HepG2 (cell line): ENCODE measurements at regions not wholly inside any gene's neighbourhood (a gene's known extent, or its start where the extent isn't known, plus 50 kb on each side); places are given as distances from the start of the nearest gene placed in this dataset.

Experiments used
- ATAC-seq: fragments of 200-7000 bp; cut with Tn5 transposase; 3 replicates; pipeline ENCODE4 v1.9.1; 2020; ENCODE audit warnings: mild to moderate bottlenecking, moderate library complexity
- BruUV-seq: library from RNA; stranded (reverse); fragments of 400-500 nt; replicated peaks from 2 replicates; lab custom pipeline; 2021; lab: Mats Ljungman, UMichigan
- CTCF ChIA-PET: fragments of 300-600 bp; formaldehyde crosslinking; extraction: SDS; loops from one replicate; lab custom pipeline; 2021; ENCODE audit warnings: low total read pairs, inconsistent platforms, low intra/inter-chr PET ratio; lab: Yijun Ruan, JAX
- POLR2A ChIA-PET: fragments of 350-600 bp; sonication (Branson Sonifier 250); formaldehyde crosslinking; loops from one replicate; lab custom pipeline; 2020; ENCODE audit warnings: antibody characterized with exemption, inconsistent platforms; lab: Yijun Ruan, JAX
- DNase-seq: peaks from one replicate; pipeline ENCODE4 v3.0.0-alpha.2; 2015; ENCODE audit warnings: low spot score
- FAIRE-seq: peaks from 3 replicates; lab custom pipeline; 2011; peaks lifted over from hg19 to GRCh38; lab: Jason Lieb, UNC
- H2AFZ ChIP-seq: one replicate; pipeline ENCODE4 v1.6.1; 2011; ENCODE audit warnings: low read length, inconsistent platforms
- H3K27ac ChIP-seq: fragments of 300-600 bp; 3 replicates; pipeline ENCODE4 v1.8.0; 2011; ENCODE audit warnings: mixed run types, mild to moderate bottlenecking, mixed read lengths, low read length, inconsistent platforms; ENCODE audit not compliant: insufficient read depth; ENCODE audit errors: extremely low read length
- H3K27me3 ChIP-seq, 2 experiments: fragments of 200-600 bp in 1 of 2; 2 replicates in 1 of 2; 3 replicates in 1 of 2; pipeline versions ENCODE4 v1.6.0 to v1.8.0; 2011; ENCODE audit warnings: low read length in 2 of 2, mild to moderate bottlenecking in 2 of 2, moderate library complexity in 2 of 2, inconsistent platforms in 1 of 2; ENCODE audit not compliant: insufficient read depth in 2 of 2, control insufficient read depth in 1 of 2
- H3K36me3 ChIP-seq, 2 experiments: fragments of 200-600 bp in 1 of 2; replicated peaks in 1 of 2; 2 replicates in 1 of 2; 3 replicates in 1 of 2; pipeline versions ENCODE4 v1.5.1 to v1.8.0; 2011; ENCODE audit warnings: low read length in 2 of 2, inconsistent platforms in 1 of 2; ENCODE audit not compliant: insufficient read depth in 2 of 2, control insufficient read depth in 1 of 2
- H3K4me1 ChIP-seq: 2 replicates; pipeline ENCODE4 v1.5.1; 2012; ENCODE audit warnings: low read length, inconsistent platforms; ENCODE audit not compliant: insufficient read depth
- H3K4me2 ChIP-seq: 2 replicates; pipeline ENCODE4 v1.6.0; 2011; ENCODE audit warnings: low read depth, low read length, inconsistent platforms
- H3K4me3 ChIP-seq, 3 experiments: fragments of 200-600 bp in 1 of 3; sonication (generic), shearing (Covaris generic) in 1 of 3; replicated peaks in 1 of 3; 2 replicates each; pipeline ENCODE4 v1.5.1; 2011 to 2016; ENCODE audit warnings: low read length in 3 of 3, inconsistent platforms in 2 of 3, low read depth in 2 of 3, mild to moderate bottlenecking in 2 of 3, control low read depth in 1 of 3, mixed read lengths in 1 of 3; ENCODE audit not compliant: insufficient read depth in 1 of 3
- H3K79me2 ChIP-seq: one replicate; pipeline ENCODE4 v1.6.1; 2011; ENCODE audit warnings: low read length, inconsistent platforms; ENCODE audit not compliant: insufficient read depth
- H3K9ac ChIP-seq: 2 replicates; pipeline ENCODE4 v1.6.0; 2011; ENCODE audit warnings: mild to moderate bottlenecking, low read depth, low read length, inconsistent platforms; ENCODE audit not compliant: insufficient read depth
- H3K9me3 ChIP-seq: 2 replicates; pipeline ENCODE4 v1.5.1; 2012; ENCODE audit warnings: mild to moderate bottlenecking, low read length
- H4K20me1 ChIP-seq: 2 replicates; pipeline ENCODE4 v1.6.0; 2011; ENCODE audit warnings: inconsistent platforms, mild to moderate bottlenecking, low read length, moderate library complexity; ENCODE audit not compliant: insufficient read depth
- CCAR2 ChIP-seq: fragments of 200-400 bp; formaldehyde crosslinking; optimal IDR thresholded peaks from 2 replicates; pipeline ENCODE3; 2018; ENCODE audit warnings: low read depth, mild to moderate bottlenecking, low read length, moderate library complexity
- NCOA2 ChIP-seq: sonication (generic); formaldehyde crosslinking; IDR thresholded peaks from 2 replicates; pipeline ENCODE4 v1.8.0; 2022; ENCODE audit warnings: inconsistent platforms
- NCOA5 ChIP-seq: sonication (generic); formaldehyde crosslinking; IDR thresholded peaks from 2 replicates; pipeline ENCODE4 v1.4.0; 2020; ENCODE audit warnings: missing genetic modification reagents
- ONECUT2 ChIP-seq: sonication (generic); formaldehyde crosslinking; IDR thresholded peaks from 2 replicates; pipeline ENCODE4 v1.4.0; 2020; ENCODE audit warnings: missing genetic modification reagents
- ZFP37 ChIP-seq: sonication (generic); formaldehyde crosslinking; IDR thresholded peaks from 2 replicates; pipeline ENCODE4 v1.4.0; 2020; ENCODE audit warnings: missing genetic modification reagents, borderline replicate concordance
- WGBS: methylation state at CpG from one replicate; pipeline ENCODE4 v1.1.6; 2017; ENCODE audit warnings: low lambda C conversion rate; 5-methylcytosine and 5-hydroxymethylcytosine counted together
- in situ Hi-C: cut with HindIII; loops from 2 replicates; pipeline ENCODE4 v1.10.0; 2017; ENCODE audit warnings: low pct_unique_long_range_greater_than_20kb; ENCODE audit not compliant: extremely low pct_ligation_motif_present
- intact Hi-C: fragments of 100-400 bp; cut with micrococcal nuclease; formaldehyde crosslinking; loops from one replicate; pipeline ENCODE4 v1.10.0; 2022; ENCODE audit not compliant: unreplicated experiment
- TF ChIP-seq, protein P1 (sequence below): sonication (generic); formaldehyde crosslinking; IDR thresholded peaks from 2 replicates; pipeline ENCODE4 v1.4.0; 2020; ENCODE audit warnings: missing genetic modification reagents
- TF ChIP-seq, protein P2 (sequence below), 2 experiments: fragments of 450-650 bp in 1 of 2; sonication (generic) in 1 of 2; formaldehyde crosslinking in 1 of 2; IDR thresholded peaks; 2 replicates each; pipeline versions ENCODE4 v1.6.1 to v1.8.0; 2016 to 2022; ENCODE audit warnings: antibody characterized with exemption in 1 of 2, mild to moderate bottlenecking in 1 of 2, missing genetic modification reagents in 1 of 2

DNA sequence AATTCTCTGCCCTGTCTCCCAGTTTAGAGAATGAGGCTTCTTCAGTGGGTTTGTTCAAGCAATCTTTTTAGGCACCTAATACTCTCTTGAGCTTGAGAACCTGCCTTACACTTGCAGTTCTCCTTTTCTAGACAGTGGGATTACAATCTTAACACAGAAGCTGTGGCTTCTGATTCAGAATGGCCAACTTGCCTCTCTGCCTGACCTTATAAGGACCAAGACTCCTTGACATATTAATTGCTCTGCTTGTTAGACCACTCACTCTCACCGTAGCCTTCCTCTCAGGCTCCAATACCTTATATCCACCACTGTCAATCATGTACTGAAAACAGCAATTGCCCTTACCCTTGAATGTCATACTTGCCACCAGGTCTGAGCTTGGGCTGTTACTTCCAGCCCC, 338.7 kb upstream of the MAOA start:
- FAIRE-seq (no peak), ATAC-seq (no peak), DNase-seq (no peak)
- intact Hi-C loops (loop anchor here (10.0 kb wide), 1 partner anchor 93 kb away; no protein-coding TSS in a partner anchor), in situ Hi-C loops (no loop called here)
- no peak overlapping the region for H3K9ac ChIP-seq
- ChIA-PET CTCF (no interaction called here), POLR2A (no interaction called here)
- H3K27ac ChIP-seq, result no peak overlapping the region
- H3K4me1 ChIP-seq, result peaks cover 19% of the 10 kb centered on the region
- H3K27me3 ChIP-seq, result no peaks in the 10 kb centered on the region
- TF ChIP-seq ZFP37 (CRISPR knock-in tag), result no peak
- TF ChIP-seq, protein P1, sequence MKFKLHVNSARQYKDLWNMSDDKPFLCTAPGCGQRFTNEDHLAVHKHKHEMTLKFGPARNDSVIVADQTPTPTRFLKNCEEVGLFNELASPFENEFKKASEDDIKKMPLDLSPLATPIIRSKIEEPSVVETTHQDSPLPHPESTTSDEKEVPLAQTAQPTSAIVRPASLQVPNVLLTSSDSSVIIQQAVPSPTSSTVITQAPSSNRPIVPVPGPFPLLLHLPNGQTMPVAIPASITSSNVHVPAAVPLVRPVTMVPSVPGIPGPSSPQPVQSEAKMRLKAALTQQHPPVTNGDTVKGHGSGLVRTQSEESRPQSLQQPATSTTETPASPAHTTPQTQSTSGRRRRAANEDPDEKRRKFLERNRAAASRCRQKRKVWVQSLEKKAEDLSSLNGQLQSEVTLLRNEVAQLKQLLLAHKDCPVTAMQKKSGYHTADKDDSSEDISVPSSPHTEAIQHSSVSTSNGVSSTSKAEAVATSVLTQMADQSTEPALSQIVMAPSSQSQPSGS, result no peak
- TF ChIP-seq NCOA2 (CRISPR knock-in tag), result no peak
- no peak for TF ChIP-seq CCAR2
- H3K36me3 ChIP-seq, result no peaks in the 10 kb centered on the region
- no peaks in the 10 kb centered on the region for H4K20me1 ChIP-seq
- H2AFZ ChIP-seq, result no peak overlapping the region
- WGBS, result 100% methylated on average over 1 of the region's 1 CpG
- H3K4me2 ChIP-seq, result no peak overlapping the region
- no peaks in the 10 kb centered on the region for H3K79me2 ChIP-seq
- no TSS peak for BruUV-seq
- H3K4me3 ChIP-seq, result no peak overlapping the region
- no peaks in the 10 kb centered on the region for H3K9me3 ChIP-seq

DNA sequence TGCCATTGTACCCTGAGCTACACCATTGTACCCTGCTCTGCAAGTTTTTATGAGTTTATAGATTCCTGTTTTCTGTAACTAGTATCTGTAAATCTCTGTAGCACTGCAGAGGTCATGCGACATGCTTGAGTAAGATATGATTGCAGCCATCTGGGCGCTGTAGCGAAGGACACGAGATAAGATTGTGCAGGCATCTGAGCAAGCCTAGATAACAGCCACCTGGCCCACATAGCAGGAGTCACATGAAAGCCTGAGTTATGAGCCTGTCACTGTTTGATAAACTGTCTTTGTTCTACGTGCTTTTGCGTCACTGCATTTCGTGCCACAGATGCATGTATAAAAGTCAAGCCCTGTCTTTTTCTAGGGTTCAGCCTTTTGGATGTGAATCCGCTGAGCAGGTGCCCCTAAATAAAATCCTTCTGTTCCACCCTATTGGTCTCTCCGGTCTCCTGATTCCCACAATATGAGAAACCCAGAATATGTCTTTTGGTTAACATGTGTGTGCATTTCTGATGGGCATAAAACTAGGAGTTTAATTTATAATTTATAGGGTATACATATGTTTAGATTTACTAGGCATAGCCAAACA, 327.6 kb upstream of the MAOA start:
- Histone ChIP-seq H4K20me1 (no peaks in the 10 kb centered on the region), H3K27me3 (no peaks in the 10 kb centered on the region), H3K9me3 (peaks cover 10% of the 10 kb centered on the region), H3K36me3 (no peaks in the 10 kb centered on the region), H3K79me2 (no peaks in the 10 kb centered on the region), H2AFZ (no peak overlapping the region), H3K9ac (no peak overlapping the region), H3K27ac (no peak overlapping the region), H3K4me3 (no peak overlapping the region), H3K4me2 (no peak overlapping the region), H3K4me1 (no peaks in the 10 kb centered on the region)
- 36% methylated on average over 5 of the region's 9 CpGs for WGBS
- FAIRE-seq, result no peak
- in situ Hi-C loops, result no loop called here
- intact Hi-C loops, result no loop called here
- CTCF ChIA-PET, result no interaction called here
- DNase-seq, result no peak
- ATAC-seq, result no peak
- POLR2A ChIA-PET, result no interaction called here
- no TSS peak for BruUV-seq
- TF ChIP-seq ONECUT2 (CRISPR knock-in tag) (no peak), NCOA5 (CRISPR knock-in tag) (no peak)
- TF ChIP-seq, protein P2, sequence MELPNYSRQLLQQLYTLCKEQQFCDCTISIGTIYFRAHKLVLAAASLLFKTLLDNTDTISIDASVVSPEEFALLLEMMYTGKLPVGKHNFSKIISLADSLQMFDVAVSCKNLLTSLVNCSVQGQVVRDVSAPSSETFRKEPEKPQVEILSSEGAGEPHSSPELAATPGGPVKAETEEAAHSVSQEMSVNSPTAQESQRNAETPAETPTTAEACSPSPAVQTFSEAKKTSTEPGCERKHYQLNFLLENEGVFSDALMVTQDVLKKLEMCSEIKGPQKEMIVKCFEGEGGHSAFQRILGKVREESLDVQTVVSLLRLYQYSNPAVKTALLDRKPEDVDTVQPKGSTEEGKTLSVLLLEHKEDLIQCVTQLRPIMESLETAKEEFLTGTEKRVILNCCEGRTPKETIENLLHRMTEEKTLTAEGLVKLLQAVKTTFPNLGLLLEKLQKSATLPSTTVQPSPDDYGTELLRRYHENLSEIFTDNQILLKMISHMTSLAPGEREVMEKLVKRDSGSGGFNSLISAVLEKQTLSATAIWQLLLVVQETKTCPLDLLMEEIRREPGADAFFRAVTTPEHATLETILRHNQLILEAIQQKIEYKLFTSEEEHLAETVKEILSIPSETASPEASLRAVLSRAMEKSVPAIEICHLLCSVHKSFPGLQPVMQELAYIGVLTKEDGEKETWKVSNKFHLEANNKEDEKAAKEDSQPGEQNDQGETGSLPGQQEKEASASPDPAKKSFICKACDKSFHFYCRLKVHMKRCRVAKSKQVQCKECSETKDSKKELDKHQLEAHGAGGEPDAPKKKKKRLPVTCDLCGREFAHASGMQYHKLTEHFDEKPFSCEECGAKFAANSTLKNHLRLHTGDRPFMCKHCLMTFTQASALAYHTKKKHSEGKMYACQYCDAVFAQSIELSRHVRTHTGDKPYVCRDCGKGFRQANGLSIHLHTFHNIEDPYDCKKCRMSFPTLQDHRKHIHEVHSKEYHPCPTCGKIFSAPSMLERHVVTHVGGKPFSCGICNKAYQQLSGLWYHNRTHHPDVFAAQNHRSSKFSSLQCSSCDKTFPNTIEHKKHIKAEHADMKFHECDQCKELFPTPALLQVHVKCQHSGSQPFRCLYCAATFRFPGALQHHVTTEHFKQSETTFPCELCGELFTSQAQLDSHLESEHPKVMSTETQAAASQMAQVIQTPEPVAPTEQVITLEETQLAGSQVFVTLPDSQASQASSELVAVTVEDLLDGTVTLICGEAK (IDR thresholded peaks at IDR 0.05), result no peak
- TF ChIP-seq, protein P2 (CRISPR knock-in tag; IDR thresholded peaks at IDR 0.05), result no peak
